ENCODE measurements at regions not wholly inside any gene's neighbourhood (a gene's known extent, or its start where the extent isn't known, plus 50 kb on each side); places are given as distances from the start of the nearest gene placed in this dataset.

DNA sequence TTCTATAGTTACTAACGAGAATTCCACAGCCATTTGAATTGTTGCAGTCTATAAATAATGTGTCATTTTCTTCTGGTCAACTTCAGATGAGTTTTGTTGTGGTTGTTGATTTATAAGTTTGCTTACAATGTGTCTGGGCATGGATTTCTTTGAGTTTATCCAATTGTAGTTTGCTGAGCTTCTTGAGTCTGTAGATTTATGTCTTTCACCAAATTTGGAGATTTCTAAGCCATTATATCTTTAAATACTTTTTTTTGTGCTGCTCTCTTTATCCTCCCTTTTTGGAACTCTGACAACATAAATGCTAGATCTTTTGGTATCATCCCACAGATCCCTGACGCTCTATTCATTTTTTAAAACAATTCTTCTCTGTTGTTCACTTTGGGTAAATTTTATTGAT is 63.2 kb upstream of the NDUFB4 start:
- TF ChIP-seq CTCF (IDR thresholded peaks at IDR 0.05) (no peak), POLR2A (IDR thresholded peaks at IDR 0.05) (no peak), POLR2AphosphoS5 (IDR thresholded peaks at IDR 0.05) (no peak)
